Natural killer cell (primary cell): ENCODE measurements at regions not wholly inside any gene's neighbourhood (a gene's known extent, or its start where the extent isn't known, plus 50 kb on each side); places are given as distances from the start of the nearest gene placed in this dataset.

Experiments
- ATAC-seq, 3 donors: fragments of 150-1000 bp in 2 of 3; fragments of 200-7000 bp in 1 of 3; cut with Tn5 transposase; 1 replicate in 1 of 3; 2 replicates in 2 of 3; pipeline ENCODE4 v1.10.0; 2021; ENCODE audit warnings: mild to moderate bottlenecking in 2 of 3, moderate library complexity in 2 of 3
- DNase-seq, 2 donors: peaks; one replicate each; pipeline versions ENCODE4 v3.0.0 to v3.0.0-alpha.2; 2013 to 2021; ENCODE audit warnings: mixed read lengths in 1 of 2
- H3K27ac ChIP-seq: one replicate; pipeline ENCODE4 v1.5.1; 2013; ENCODE audit warnings: mild to moderate bottlenecking, low read length
- H3K27me3 ChIP-seq: one replicate; pipeline ENCODE4 v1.6.1; 2013; ENCODE audit warnings: low read length; ENCODE audit not compliant: control insufficient read depth, insufficient read depth
- H3K36me3 ChIP-seq: one replicate; pipeline ENCODE4 v1.6.1; 2013; ENCODE audit warnings: low read length; ENCODE audit not compliant: control insufficient read depth, insufficient read depth
- H3K4me1 ChIP-seq: one replicate; pipeline ENCODE4 v1.6.1; 2013; ENCODE audit warnings: low read length; ENCODE audit not compliant: control insufficient read depth, insufficient read depth
- H3K4me3 ChIP-seq: one replicate; pipeline ENCODE4 v1.5.1; 2013; ENCODE audit warnings: low read length
- H3K9me3 ChIP-seq: one replicate; pipeline ENCODE4 v1.6.1; 2013; ENCODE audit warnings: low read length; ENCODE audit not compliant: control insufficient read depth, insufficient read depth
- H3K27ac Mint-ChIP-seq, 2 donors: one replicate each; pipeline ENCODE4 v1.8.0; 2022; ENCODE audit warnings: mild to moderate bottlenecking in 2 of 2, mixed read lengths in 2 of 2, moderate library complexity in 1 of 2
- H3K27me3 Mint-ChIP-seq, 2 donors: one replicate each; pipeline ENCODE4 v1.8.0; 2022; ENCODE audit warnings: low read depth in 2 of 2, mixed read lengths in 2 of 2
- H3K36me3 Mint-ChIP-seq: one replicate; pipeline ENCODE4 v1.8.0; 2022; ENCODE audit warnings: mixed read lengths
- H3K4me1 Mint-ChIP-seq, 2 donors: one replicate each; pipeline ENCODE4 v1.8.0; 2022; ENCODE audit warnings: mixed read lengths in 2 of 2
- H3K4me3 Mint-ChIP-seq: one replicate; pipeline ENCODE4 v1.8.0; 2022; ENCODE audit warnings: mild to moderate bottlenecking, moderate library complexity, mixed read lengths
- H3K9me3 Mint-ChIP-seq, 2 donors: one replicate each; pipeline ENCODE4 v1.8.0; 2022; ENCODE audit warnings: mixed read lengths in 2 of 2
- WGBS: methylation state at CpG from one replicate; pipeline ENCODE4 v1.1.7; 2013; ENCODE audit warnings: missing lambda C conversion rate; ENCODE audit not compliant: insufficient coverage; 5-methylcytosine and 5-hydroxymethylcytosine counted together
- intact Hi-C: fragments of 100-400 bp; cut with micrococcal nuclease; formaldehyde crosslinking; loops from one replicate; pipeline ENCODE4 v1.14.2; 2022
- TF ChIP-seq, protein P1 (sequence below): fragments of 200-600 bp; IDR thresholded peaks from one replicate; pipeline ENCODE4 v1.8.0; 2022; ENCODE audit warnings: antibody characterized with exemption

DNA sequence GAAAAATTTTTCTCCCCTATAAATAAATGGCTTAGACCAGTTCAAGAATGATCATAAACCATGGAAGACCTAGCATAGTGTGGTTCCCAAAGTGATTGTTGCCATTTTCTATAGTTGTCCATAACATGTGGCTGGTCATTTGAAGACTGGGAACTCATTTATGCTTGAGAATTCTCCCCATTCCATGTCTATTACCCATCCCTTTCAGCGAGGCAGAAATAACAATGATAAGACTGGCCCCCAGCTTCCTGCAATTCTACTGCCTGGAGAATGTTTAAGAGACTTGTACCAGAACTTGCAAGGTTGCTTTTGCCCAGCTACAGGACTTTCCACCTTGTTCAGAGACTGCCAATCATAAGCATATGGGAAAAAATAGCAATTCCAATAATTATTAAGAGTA, 146.5 kb upstream of the CDH11 start:
- DNase-seq (no peak), ATAC-seq (no peak)
- intact Hi-C loops, result no loop called here
- no peak overlapping the region for H3K27ac ChIP-seq
- Mint-ChIP-seq H3K27me3 (no peaks in the 10 kb centered on the region), H3K4me3 (no peak overlapping the region), H3K4me1 (no peaks in the 10 kb centered on the region), H3K27ac (no peak overlapping the region), H3K36me3 (no peaks in the 10 kb centered on the region), H3K9me3 (peaks cover 6 to 11% of the 10 kb centered on the region in 2 donors)
- no peaks in the 10 kb centered on the region for H3K9me3 ChIP-seq
- TF ChIP-seq, protein P1, sequence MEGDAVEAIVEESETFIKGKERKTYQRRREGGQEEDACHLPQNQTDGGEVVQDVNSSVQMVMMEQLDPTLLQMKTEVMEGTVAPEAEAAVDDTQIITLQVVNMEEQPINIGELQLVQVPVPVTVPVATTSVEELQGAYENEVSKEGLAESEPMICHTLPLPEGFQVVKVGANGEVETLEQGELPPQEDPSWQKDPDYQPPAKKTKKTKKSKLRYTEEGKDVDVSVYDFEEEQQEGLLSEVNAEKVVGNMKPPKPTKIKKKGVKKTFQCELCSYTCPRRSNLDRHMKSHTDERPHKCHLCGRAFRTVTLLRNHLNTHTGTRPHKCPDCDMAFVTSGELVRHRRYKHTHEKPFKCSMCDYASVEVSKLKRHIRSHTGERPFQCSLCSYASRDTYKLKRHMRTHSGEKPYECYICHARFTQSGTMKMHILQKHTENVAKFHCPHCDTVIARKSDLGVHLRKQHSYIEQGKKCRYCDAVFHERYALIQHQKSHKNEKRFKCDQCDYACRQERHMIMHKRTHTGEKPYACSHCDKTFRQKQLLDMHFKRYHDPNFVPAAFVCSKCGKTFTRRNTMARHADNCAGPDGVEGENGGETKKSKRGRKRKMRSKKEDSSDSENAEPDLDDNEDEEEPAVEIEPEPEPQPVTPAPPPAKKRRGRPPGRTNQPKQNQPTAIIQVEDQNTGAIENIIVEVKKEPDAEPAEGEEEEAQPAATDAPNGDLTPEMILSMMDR, result no peak
- H3K27me3 ChIP-seq, result no peaks in the 10 kb centered on the region
- 38% methylated on average over 1 of the region's 1 CpG for WGBS
- H3K4me3 ChIP-seq, result no peak overlapping the region
- H3K36me3 ChIP-seq, result no peaks in the 10 kb centered on the region
- no peaks in the 10 kb centered on the region for H3K4me1 ChIP-seq

DNA sequence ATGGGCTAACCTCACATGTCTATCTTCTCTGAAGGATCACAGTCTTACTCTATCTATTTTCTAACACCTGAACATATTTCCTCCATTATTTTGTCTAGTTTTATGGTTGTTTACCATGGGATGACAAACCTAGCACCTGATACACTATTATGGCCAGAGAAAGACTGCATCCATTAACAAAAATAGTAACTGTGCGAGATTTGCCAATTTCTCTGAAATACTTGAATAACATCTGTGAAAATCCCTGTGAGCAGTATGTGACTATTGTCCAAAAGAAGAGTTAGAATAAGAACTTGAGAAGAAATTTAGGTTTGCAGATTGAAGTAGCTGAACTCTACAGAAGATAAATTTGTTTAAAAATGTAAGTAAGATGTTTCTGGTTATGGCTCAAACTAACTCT, 142.0 kb upstream of the CDH11 start:
- Mint-ChIP-seq H3K4me3 (no peak overlapping the region), H3K27ac (no peak overlapping the region), H3K9me3 (peaks cover 9 to 10% of the 10 kb centered on the region in 2 donors), H3K36me3 (no peaks in the 10 kb centered on the region), H3K4me1 (no peaks in the 10 kb centered on the region), H3K27me3 (no peaks in the 10 kb centered on the region)
- TF ChIP-seq, protein P1, result no peak
- H3K4me3 ChIP-seq, result no peak overlapping the region
- ATAC-seq, result no peak
- H3K36me3 ChIP-seq, result no peaks in the 10 kb centered on the region
- intact Hi-C loops, result no loop called here
- H3K27ac ChIP-seq, result no peak overlapping the region
- H3K4me1 ChIP-seq, result no peaks in the 10 kb centered on the region
- H3K27me3 ChIP-seq, result no peaks in the 10 kb centered on the region
- WGBS, result 100% methylated on average over 1 of the region's 1 CpG
- DNase-seq, result no peak
- H3K9me3 ChIP-seq, result no peaks in the 10 kb centered on the region

DNA sequence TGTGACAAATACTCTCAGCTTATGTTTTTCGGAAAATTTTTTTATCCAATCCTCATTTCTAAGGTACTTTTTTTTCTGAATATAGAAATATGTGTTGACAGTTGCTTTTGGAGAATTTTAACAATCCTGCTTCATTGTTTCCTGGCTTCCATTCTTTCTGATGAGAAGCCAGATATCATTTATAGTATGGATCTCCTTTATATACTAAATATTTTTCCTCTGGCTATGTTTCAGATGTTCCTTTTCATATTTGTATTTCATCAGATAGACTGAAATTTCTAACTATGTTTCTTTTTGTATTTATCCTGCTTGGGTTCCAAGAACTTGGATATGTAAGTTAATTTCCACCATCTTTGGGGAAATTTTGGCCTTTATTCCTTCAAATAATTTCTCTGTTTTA, 138.9 kb upstream of the CDH11 start:
- no peaks in the 10 kb centered on the region for H3K36me3 ChIP-seq
- intact Hi-C loops, result no loop called here
- TF ChIP-seq, protein P1, result no peak
- H3K27ac ChIP-seq, result no peak overlapping the region
- no peaks in the 10 kb centered on the region for H3K9me3 ChIP-seq
- peaks cover 8 to 9% of the 10 kb centered on the region in 2 donors for H3K9me3 Mint-ChIP-seq
- H3K27me3 ChIP-seq, result no peaks in the 10 kb centered on the region
- H3K27ac Mint-ChIP-seq, result no peak overlapping the region
- ATAC-seq (no peak), DNase-seq (no peak)
- H3K27me3 Mint-ChIP-seq, result no peaks in the 10 kb centered on the region
- H3K4me1 ChIP-seq, result no peaks in the 10 kb centered on the region
- WGBS, result no CpG with 5 or more reads among the region's 1 CpG
- H3K4me3 ChIP-seq, result no peak overlapping the region
- no peaks in the 10 kb centered on the region for H3K36me3 Mint-ChIP-seq
- no peak overlapping the region for H3K4me3 Mint-ChIP-seq
- H3K4me1 Mint-ChIP-seq, result no peaks in the 10 kb centered on the region

DNA sequence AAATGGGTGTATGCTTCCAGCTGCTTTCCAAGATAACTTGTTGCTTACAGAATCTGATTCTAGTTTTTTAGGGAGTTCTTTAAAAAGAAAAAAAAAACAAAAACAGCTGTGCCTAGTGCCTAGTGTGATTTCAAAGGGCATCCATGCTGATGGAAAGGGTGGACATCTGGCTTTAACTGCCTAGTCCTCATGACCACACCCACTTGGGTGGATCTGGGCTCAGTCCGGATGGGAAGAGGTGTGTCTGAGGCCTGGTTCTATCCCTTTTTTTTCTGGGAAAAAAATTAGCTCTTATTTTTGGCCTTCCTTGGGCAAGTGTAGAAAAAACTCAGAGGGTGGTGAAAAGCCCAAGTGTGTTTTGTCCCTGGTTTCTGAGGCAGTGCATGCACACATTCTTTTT, 132.3 kb upstream of the CDH11 start:
- Histone ChIP-seq H3K27me3 (no peaks in the 10 kb centered on the region), H3K27ac (no peak overlapping the region), H3K9me3 (no peaks in the 10 kb centered on the region), H3K4me1 (no peaks in the 10 kb centered on the region), H3K36me3 (no peaks in the 10 kb centered on the region), H3K4me3 (no peak overlapping the region)
- no peaks in the 10 kb centered on the region for H3K27me3 Mint-ChIP-seq
- TF ChIP-seq, protein P1, result no peak
- H3K4me1 Mint-ChIP-seq, result no peaks in the 10 kb centered on the region
- ATAC-seq, result no peak
- 89% methylated on average over 1 of the region's 1 CpG for WGBS
- H3K27ac Mint-ChIP-seq, result no peak overlapping the region
- H3K36me3 Mint-ChIP-seq, result no peaks in the 10 kb centered on the region
- DNase-seq, result no peak
- intact Hi-C loops, result no loop called here
- H3K9me3 Mint-ChIP-seq, result peaks cover 3 to 5% of the 10 kb centered on the region in 2 donors
- H3K4me3 Mint-ChIP-seq, result no peak overlapping the region
